COR-L47 (cell line): ENCODE measurements at regions not wholly inside any gene's neighbourhood (a gene's known extent, or its start where the extent isn't known, plus 50 kb on each side); places are given as distances from the start of the nearest gene placed in this dataset.
A peak's percentile ranks its signal among the peaks of the same experiment; 100 is the strongest.

Experiments used
- DNase-seq: peaks from one replicate; lab custom pipeline; 2025; lab: John Stamatoyannopoulos, UW

DNA sequence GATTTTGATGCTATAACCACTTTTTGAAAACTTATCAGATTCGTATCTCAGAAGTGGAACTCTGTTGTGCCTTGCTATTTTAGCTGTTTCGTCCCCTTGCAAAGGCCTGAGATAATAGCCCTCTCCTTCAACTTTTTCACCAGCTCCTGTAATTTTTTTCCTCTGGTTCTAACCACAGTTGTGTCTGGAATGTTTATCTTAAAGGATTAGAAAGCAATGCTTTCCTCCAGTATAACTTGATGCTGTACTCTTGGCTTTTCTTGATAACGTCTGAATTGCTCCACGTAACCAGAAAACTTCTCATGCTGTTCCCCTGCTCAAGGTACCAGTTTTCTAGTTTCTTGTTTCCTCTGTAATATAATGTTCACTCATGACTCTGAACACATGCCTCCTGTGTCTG is 209.4 kb downstream of the DTWD2 start:
- no peak for DNase-seq

DNA sequence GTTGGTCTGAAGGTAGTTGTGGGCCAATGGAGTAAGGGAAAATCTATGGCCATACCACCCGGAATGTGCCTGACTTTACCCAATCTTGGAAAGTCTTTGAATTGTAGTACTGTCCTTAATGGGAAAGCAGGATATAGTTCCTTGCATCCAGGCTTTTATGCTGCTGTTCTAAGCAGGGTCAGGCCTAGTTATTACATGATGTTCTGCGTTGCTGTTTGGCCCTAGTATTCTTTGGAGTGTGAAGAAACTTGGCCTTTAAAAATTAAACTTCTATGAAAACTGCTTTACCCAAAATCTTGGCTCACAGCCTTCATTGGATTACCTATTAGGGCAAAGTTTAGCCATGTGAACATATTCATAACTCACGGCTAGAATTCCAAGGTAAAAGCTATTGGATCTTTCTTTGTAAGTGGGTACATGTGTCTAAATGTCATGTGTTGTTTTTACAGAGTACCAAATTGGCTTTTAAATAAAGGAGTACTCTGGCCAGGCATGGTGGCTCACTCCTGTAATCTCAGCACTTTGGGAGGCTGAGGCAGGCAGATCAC is 211.1 kb downstream of the DTWD2 start:
- DNase-seq: no peak

DNA sequence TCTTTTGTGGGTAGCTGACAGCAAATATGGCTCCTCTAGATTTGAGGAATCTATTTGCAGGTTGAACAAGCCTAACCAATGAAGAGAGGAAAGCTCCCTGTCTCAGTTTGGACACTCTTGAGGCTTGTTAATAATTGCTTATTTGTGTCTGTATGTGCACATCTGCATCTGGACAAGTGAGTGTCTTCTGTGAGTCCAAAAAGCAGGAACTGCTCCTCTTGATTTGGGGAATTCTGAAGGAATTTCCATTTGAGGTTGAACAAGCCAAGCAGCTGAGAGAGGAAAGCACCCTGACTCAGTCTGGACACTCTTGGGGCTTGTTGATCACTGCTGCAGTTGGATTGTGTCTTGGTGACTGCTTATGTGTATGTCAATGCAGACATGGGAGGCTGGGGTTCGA is 211.6 kb downstream of the DTWD2 start:
- DNase-seq: no peak

DNA sequence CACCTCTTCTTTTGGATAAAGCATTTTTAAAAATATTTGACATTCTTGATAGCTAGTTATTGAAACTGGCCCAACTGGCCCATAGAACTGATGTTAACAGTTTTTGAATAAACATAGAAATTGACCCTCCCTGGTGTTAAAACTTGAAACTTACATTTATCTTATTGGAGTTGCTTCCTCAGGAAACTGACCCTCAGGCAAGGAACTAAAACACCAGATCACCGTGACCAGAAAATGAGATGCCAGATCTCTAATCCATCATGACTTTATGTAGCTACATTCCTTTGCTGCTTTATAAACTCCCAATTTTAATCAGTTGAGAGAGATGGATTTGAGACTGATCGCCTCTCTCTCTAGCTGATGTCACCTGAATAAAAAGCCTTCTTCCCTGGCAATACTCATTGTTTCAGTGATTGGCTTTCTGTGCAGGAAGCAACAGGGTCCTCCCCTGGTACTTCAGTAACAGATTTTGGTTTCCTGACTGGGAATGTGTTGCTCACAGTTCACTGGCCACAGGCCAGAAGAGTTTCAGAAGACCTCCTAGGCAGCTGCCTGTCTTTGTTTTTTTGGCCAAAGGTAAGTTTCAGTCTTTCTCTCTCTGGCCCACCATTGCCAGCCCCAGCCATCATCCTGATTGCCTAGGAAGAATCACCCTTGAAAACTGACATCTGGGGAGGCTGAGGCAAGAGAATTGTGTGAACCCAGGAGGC is 212.4 kb downstream of the DTWD2 start:
- DNase-seq: no peak

DNA sequence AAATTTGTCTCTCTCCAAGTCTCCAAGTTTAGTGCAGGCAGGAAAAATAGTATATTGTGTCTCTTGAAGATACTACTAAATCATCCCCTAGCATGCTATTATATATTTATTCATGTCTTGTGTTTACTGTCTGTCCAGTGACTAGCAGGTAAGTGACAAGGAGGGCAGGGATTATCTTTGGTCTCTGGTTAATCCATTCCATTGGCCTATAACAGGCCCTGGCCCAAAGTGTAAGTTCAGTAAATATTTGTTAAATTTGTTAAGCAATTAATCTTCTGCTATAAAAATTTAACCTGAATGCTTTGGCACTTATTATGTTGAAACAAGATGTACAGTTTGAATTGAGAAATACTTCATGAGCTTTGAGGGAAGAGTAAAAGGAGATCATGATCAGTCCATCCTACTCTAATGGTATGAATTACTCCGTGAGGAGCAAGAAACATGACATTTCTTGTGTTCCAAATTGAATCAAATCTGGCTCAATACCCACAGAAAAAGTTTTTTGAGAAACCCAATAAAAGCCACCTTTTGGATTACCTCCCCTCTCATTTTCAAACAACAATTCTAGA is 219.7 kb downstream of the DTWD2 start:
- no peak for DNase-seq

DNA sequence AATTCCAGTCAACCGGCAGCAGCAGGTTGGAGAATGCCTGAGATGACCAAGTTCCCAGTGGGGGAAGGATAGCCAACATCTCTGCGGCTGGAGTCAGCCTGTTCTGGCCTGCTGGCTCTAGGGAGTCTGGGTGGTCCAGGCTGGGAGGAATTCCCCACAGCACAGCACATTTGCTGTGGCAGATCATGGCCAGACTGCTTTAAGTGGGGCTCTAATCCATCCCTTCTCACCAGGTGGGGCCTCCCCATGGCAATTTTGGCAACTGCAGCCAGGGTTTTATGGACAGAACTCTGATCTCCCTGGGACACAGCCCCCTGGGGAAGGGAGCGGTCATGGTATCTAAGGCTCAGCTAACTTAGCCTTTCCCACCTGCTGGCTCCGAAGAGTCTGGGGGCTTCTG is 226.1 kb downstream of the DTWD2 start:
- DNase-seq: no peak

DNA sequence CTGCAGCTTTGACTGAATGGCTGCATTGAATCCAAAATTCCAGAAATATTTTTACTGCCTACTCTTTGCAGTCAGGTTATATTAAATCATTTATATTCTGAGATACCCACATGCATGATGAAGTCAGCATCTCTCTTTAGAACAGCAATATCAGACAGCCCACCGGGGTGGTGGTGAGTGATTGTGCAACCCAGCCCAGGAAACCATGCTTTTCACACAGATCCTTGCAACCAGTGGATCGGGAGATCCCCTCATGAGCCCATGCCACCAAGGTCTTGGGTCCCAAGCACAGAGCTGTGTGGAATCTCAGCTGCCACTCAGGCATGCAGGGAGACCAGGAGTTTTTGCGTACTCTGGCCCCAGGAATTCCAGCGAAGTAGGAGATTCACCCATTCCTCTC is 226.5 kb downstream of the DTWD2 start:
- no peak for DNase-seq

DNA sequence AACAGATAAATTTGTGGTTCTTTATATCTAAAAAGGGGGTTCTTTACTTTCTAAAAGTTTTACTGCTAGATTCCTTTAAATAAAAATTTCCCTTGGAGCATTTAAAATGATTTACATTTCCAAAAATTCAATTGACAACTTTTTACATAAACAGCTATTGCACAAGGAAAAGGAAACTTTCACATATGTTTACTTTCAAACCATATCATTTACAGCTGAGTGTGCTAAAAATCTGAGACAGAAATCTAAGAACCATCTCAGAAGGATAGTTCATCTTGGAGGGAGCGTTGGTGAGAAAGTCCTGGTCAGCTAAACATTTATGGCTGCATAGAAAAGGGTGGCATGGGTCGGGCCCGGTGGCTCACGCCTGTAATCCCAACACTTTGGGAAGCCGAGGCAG is 235.4 kb downstream of the DTWD2 start:
- no peak for DNase-seq

DNA sequence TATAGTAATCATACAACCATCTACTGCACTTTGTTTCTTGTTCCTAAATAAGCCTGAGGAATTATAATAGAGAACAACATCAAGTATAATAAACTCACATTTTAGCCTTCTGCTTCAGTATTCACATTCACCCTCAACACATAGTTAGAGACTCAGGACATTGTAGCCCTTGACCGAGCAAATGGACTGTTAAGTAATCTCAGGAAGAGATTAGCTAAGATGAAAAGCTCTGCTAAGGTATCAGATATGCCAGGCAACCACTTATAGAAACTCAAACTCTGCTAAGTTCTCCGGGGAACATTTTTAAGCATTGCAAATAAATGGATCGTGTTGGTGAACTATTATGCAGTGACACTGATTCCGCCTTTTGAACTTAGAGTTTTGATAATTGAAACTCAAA is 252.0 kb downstream of the DTWD2 start:
- no peak for DNase-seq

DNA sequence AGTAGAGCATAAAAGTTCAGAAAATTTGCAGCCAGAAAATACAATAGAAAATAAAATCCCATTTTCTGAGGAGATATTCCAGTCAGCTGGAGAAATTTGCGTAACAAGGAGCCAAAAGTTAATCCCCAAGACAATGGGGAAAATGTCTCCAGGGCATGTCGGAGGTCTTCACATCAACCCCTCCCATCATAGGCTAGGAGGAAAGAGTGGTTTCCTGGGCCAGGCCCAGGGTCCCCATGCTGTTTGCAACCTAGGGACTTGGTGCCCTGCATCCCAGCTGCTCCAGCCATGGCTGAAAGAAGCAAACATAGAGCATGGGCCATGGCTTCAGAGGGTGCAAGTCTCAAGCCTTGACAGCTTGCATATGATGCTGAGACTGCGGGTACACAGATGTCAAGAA is 255.0 kb downstream of the DTWD2 start:
- no peak for DNase-seq

DNA sequence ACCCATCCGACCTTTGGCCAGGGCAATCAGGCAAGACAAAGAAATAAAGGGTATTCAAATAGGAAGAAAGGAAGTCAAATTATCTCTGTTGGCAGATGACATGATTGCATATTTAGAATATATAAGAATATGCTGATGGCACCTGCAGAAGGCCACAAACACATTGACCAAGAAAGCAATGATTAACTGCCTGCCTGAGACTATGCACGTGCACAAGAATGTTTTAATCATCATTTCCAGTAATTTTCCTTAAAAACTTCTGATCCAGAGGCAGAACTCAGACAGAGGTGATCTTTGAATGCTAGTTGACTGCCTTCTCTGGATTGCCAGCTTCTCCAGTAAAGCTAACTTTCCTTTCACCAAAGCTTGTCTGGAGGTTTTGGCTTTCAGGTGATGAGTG is 260.2 kb downstream of the DTWD2 start:
- DNase-seq: no peak

DNA sequence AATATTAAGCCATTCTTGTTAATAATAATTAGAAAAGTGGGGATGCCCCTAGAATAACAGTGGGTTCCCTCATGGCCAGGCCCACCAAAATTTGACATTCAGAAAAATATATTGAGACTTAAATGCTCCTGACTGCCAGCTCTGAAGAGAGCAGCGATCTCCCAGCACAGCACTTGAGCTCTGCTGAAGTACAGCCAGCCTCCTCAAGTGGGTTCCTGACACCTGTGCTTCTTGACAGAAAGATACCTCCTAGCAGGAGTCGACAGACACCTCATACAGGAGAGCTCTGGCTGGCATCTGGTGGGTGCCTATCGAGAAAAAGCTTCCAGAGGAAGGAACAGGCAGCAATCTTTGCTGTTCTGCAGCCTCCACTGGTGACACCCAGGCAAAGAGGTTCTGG is 261.5 kb downstream of the DTWD2 start:
- no peak for DNase-seq

DNA sequence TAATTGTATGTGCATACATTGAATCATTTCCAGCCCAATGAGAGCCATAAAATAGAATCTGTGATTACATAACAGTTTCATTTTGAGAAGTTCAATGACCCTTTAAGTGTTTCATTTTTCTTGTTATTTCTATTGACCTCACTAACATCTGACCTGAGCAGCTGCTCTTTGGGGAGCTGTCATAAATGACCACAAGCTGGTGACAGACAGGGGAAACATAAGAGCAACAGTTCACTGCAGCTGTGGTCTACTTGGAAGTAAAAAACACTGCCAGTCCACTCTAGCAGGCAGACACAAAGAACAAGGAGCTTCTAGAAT is 265.4 kb downstream of the DTWD2 start:
- no peak for DNase-seq

DNA sequence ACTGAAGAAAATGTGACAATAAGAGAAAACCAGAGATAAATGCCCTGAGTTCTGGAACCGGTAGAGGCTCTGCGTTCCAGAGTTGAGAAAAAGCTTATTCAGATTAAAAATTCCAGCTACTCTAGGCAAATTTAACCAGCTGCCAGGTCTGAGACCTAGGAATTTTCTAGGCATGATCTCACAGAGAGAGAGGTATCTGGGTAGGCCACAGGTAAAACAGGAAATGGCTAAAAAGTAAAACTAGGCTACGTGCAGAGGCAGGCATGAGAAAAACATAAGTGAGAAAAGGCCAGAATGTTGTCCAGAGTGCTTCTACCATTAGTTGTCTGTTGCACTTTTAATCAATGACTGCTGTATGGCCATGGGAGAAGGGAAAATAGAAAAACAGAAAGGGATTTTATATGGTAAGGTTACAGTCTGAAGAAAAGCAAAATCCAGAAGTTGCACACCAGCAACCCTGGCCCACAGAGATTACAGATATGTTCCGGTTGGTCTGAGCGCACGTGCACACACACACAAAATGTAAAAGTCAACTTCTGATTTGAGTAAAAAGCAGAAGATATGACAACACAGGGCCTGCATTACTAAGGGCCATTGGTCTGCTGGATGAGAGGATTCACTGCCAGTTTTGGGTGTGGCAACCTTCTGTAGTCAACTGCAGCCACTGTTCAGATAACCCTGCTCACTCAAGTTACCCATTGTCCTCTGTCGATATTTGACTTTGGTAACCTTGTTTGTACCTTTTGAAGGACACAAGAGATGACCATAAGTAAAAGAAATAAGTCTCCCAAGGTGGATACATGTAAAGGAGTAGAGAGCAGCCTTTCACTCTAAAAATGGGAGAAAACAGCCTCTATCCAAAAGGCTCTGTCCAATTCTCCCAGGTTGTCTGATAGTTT is 266.0 kb downstream of the DTWD2 start:
- DNase-seq: no peak

DNA sequence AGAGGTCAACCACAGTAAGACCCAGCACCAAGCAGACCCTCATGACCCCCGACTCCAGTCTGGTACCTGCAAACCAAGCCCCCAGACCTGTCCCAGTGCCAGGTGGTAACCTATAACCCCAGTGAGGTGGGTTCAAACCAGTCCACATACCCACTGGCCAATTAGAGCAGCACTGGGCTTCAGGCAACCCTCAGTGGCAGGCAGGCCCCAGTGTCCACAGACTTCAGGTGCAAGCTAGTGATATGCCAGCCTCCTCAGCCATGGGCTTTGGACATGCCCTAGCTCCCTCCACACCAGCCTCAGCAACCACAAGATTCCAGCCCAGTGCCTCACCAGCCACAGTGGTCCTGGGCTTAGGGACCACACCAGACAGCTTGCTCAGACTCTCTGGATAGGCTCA is 276.6 kb downstream of the DTWD2 start:
- no peak for DNase-seq

DNA sequence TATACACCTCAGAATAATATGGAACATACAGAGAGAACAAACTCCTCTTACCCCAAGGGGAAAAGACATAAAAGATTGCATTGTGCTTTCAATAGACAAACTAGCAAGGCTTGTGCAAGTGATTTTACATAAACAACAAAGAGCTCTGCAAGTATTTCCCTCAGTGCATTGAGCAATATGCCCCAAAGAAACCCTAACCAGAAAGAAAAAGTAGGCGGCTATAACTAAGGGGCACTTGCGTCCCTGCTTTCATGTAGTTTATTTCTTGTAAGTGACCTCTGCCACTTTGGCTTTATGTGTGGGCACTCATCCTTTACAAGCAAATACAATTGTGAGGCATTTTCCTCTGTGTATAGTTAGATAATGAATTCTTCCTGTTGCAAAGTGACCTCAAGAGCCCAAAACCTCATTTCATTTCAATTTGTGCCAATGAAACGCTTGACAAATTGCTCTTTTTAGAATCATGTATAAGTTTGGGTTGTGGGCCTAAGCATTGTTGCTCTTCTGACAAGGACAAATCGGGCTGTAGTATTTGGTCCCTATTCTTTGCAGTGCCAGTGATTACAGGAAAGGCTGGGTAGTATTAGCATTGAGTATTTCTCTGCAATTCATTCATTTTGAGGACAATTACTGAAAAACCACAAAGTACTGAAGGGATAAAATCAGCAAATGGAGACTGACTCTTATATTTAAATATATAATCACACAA is 282.2 kb downstream of the DTWD2 start:
- DNase-seq: no peak

DNA sequence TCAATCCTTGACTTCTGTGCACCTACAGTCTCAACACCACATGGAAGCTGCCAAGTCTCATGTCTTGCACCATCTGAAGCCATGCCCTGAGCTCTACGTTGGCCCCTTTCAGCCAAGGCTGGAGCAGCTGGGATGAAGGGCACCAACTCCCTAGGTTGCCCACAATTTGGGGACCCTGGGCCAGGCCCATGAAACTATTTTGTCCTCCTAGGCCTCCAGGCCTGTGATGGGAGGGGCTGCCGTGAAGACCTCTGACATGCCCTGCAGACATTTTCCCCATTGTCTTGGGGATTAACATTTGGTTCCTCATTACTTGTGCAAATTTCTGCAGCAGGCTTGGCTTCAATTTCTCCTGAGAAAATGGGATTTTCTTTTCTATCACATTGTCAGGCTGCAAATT is 285.1 kb downstream of the DTWD2 start:
- no peak for DNase-seq

DNA sequence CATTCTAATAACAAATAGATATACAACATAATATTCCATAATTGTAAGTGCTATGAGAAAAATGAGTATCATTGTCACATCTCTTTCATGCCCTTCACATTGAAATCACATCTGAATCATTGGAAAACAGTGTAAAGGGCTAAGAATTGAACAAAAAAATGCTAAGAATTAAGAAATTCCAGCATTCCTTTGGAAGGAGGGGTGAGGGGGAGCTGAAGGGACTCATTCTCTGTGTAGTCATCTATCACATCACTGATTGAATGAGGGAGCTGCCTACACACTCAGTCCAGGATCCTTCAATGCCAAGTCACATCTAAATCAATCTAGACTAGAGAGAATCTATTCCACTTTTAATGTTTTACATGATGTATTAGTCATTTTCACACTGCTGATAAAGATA is 286.6 kb downstream of the DTWD2 start:
- no peak for DNase-seq

DNA sequence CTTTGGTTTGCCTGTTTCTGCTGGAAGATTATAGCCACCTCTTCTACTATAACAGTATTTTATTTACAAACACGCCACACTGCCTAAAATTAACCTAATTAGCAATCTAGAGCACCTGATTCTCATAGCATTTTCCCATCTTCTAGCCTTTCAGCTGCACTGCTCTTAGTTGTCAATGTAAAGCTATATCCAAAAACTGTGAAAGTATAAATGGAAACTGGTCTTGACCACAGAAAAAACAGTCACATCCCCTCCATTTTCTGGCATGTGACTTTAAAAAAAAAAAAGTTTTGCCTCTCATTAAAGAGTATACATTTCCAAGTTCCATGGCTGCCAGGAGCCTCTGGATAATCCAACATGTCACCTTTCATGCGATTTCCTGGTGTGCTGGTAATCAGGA is 287.8 kb downstream of the DTWD2 start:
- DNase-seq: no peak

DNA sequence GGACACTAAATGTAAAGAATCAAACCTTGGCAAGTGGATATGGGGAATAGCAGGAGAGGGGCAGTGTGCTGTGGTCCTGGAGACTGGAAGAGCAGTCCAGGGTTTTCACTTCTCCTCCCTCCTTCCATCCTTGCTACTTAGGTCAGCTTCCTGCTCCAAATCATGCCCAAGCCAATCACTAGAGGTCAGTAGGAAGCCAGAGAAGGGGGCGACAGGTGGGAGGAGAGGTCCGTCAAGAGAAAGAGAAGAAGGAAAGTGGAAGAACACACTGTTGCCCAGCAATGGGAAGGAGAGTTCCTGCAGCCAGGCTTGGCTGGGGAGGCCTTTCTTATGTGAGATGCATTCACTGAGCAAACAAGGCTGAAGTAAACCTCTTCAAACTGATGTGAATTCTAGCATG is 289.6 kb downstream of the DTWD2 start:
- DNase-seq: no peak

DNA sequence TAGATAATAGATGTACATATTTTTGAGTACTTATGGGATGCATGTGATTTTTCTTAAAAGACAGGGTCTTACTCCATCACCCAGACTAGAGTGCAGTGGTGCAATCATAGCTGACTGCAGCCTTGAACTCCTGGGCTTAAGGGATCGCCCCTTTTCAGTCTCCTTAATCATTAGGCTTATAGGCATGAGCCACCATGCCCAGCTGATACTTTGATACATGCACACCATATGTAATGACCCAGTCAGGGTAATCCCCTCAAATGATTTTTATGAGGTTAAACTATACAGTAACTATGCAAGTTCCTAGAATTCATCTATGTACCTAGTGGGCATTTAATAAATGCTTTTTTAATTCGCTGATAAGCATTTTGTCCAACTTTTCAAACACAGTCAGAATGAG is 292.3 kb downstream of the DTWD2 start:
- DNase-seq: no peak

DNA sequence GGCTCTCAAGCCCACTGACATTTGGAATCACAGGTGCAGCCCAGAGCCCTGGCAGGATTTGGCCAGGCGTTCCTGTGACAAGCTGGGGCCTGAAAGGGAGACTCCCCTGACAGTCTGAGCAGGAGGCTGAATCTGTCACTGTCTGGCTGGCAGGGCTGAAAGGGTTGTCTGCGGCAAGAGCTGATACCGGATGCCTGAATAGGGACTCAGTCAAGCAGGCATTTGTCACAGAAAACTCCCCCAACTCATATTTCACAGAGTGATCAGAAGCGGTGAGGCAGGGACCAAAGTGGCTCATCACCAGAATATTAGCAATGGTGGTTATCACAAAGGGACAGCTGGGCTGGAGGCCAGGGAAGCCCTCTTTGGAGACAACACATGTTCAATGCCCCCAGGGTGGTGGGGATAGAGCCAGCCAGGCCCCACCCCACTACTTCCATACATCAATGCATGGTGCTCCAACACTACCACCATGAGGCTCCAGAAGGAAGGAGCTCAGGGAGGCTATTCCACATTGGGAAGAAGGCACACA is 295.5 kb downstream of the DTWD2 start:
- DNase-seq: peak; percentile 85
